ENCODE measurements at regions not wholly inside any gene's neighbourhood (a gene's known extent, or its start where the extent isn't known, plus 50 kb on each side); places are given as distances from the start of the nearest gene placed in this dataset.

- ATAC-seq (ENCODE audit: low FRiP score) (no peak), DNase-seq (ENCODE audit: low spot score) (no peak)
- TF ChIP-seq CTCF (IDR thresholded peaks at IDR 0.05) = no peak
Measured at GRCh38 chr3:140816372-140817195, 125.1 kb upstream of the SLC25A36 start.

GRCh38 chr3:140821493-140821892, 120.1 kb upstream of the SLC25A36 start:
- ATAC-seq (ENCODE audit: low FRiP score) (no peak), DNase-seq (ENCODE audit: low spot score) (no peak)
- no peak for TF ChIP-seq CTCF (IDR thresholded peaks at IDR 0.05)

GRCh38 chr3:140822401-140823047, 119.1 kb upstream of the SLC25A36 start:
- TF ChIP-seq CTCF (IDR thresholded peaks at IDR 0.05) = no peak
- ATAC-seq (ENCODE audit: low FRiP score) = no peak
- no peak for DNase-seq (ENCODE audit: low spot score)

- DNase-seq (ENCODE audit: low spot score) = no peak
- no peak for TF ChIP-seq CTCF (IDR thresholded peaks at IDR 0.05)
- ATAC-seq (ENCODE audit: low FRiP score) = no peak
Measured at GRCh38 chr3:140823106-140823505, 118.5 kb upstream of the SLC25A36 start.

GRCh38 chr3:140827894-140828293, 113.7 kb upstream of the SLC25A36 start:
- ATAC-seq (ENCODE audit: low FRiP score) (no peak), DNase-seq (ENCODE audit: low spot score) (no peak)
- TF ChIP-seq CTCF (IDR thresholded peaks at IDR 0.05) = no peak

- DNase-seq (ENCODE audit: low spot score) (no peak), ATAC-seq (ENCODE audit: low FRiP score) (no peak)
- no peak for TF ChIP-seq CTCF (IDR thresholded peaks at IDR 0.05)
Measured at GRCh38 chr3:140828585-140828984, 113.1 kb upstream of the SLC25A36 start.

GRCh38 chr3:140829796-140830195, 111.8 kb upstream of the SLC25A36 start:
- TF ChIP-seq CTCF (IDR thresholded peaks at IDR 0.05) = no peak
- ATAC-seq (ENCODE audit: low FRiP score) (no peak), DNase-seq (ENCODE audit: low spot score) (no peak)

All from omental fat pad (tissue), 3 donors.